HG02759 (cell line): ENCODE measurements at regions not wholly inside any gene's neighbourhood (a gene's known extent, or its start where the extent isn't known, plus 50 kb on each side); places are given as distances from the start of the nearest gene placed in this dataset.
"Not testable (repeated sequence)": the region's sequence is repeated elsewhere in the genome, so short reads cannot be mapped to it uniquely, and the experiment has no call there.

Source experiments
- ATAC-seq: cut with Tn5 transposase; IDR thresholded peaks from one replicate; pipeline ENCODE4 v1.9.1; 2021; ENCODE audit warnings: mild to moderate bottlenecking, moderate library complexity; ENCODE audit not compliant: unreplicated experiment

DNA sequence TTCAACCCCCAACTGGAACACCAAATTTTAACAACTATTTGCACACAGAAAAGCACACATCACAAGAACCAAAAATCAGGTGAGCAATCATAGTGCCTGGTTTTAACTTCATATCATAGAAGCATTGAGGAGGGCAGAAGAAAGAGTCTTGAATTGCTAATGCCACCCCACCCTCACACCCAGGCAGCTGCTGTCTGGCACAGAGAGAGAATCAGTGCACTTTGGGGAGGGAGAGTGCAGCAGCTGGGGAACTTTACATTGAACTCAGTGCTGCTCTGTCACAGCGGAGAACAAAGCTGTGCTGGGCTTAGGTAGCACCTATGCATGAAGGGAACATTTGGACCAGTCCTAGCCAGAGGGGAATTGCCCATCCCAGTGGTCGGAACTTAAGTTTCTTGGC lies 76.0 kb upstream of the KBTBD8 start:
- no peak for ATAC-seq

GRCh38 chr3:66923969-66924368 lies 74.1 kb upstream of the KBTBD8 start:
- ATAC-seq: no peak

GRCh38 chr3:66928252-66928651 lies 69.9 kb upstream of the KBTBD8 start:
- no peak for ATAC-seq

DNA sequence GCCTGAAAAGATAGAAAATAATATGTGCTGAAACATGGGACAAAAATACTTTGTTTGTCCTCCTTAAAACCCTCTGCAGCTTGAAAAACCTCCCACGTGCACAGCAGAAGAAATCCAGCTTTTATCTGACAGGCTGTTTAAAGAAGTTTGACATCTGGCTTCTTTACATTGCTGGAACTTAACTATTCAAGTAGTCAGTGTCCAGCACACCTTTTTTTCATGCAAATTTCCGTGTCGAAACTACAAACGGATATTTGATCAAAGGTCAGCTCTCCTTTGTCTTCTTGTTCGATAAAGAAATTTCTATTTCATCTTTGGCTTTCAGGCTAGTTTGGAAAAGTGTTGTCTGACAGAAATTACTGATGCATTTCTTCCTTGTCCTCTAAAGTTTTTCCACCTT lies 66.8 kb upstream of the KBTBD8 start:
- no peak for ATAC-seq

- no peak for ATAC-seq
Measured at GRCh38 chr3:66931699-66932098, 66.4 kb upstream of the KBTBD8 start.

DNA sequence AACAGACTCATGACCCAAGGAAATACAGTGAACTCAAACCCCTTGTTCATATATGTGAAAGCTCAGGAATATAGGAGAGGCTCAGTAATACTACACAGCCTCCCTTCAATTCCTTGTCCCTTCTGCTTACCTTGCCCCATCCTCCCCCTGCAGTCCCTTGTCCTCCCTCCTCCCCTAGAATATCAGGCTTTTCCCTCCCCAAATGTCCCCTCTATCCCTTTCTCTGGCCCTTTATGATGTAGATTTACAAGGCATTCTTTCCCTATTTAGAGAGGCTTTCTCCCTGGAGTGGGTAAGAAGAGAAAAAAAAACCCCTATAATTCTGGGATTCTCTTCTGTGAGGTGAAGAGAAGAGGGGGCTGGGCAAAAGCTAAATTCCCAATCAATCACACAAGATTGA lies 64.9 kb upstream of the KBTBD8 start:
- no peak for ATAC-seq

- ATAC-seq: no peak
Measured at GRCh38 chr3:66934041-66934440, 64.1 kb upstream of the KBTBD8 start.

- ATAC-seq: no peak
Measured at GRCh38 chr3:66934725-66935124, 63.4 kb upstream of the KBTBD8 start.

- not testable (repeated sequence) for ATAC-seq
Measured at GRCh38 chr3:66937041-66937440, 61.1 kb upstream of the KBTBD8 start.

GRCh38 chr3:66938338-66938963 lies 59.7 kb upstream of the KBTBD8 start:
- peak; percentile 73 for ATAC-seq

GRCh38 chr3:66948041-66948440 lies 50.1 kb upstream of the KBTBD8 start:
- no peak for ATAC-seq
